PFSK-1 (cell line): ENCODE measurements at regions not wholly inside any gene's neighbourhood (a gene's known extent, or its start where the extent isn't known, plus 50 kb on each side); places are given as distances from the start of the nearest gene placed in this dataset.

Source experiments
- FOXP2 ChIP-seq: optimal IDR thresholded peaks from 2 replicates; pipeline ENCODE3; 2011; ENCODE audit warnings: borderline replicate concordance, control low read depth, inconsistent platforms; ENCODE audit not compliant: insufficient read depth; ENCODE audit errors: extremely low read length, extremely low read depth
- POLR2AphosphoS5 ChIP-seq: IDR thresholded peaks from 2 replicates; pipeline ENCODE4 v1.6.1; 2012; ENCODE audit warnings: low read depth, mild to moderate bottlenecking, control low read depth, low read length, moderate library complexity
- REST ChIP-seq, 2 experiments: IDR thresholded peaks; 2 replicates each; pipeline versions ENCODE4 v1.6.1 to v1.8.0; 2011 to 2012; ENCODE audit warnings: low read depth in 2 of 2, low read length in 2 of 2, control low read depth in 1 of 2, inconsistent platforms in 1 of 2, mild to moderate bottlenecking in 1 of 2, moderate library complexity in 1 of 2; ENCODE audit not compliant: insufficient read depth in 1 of 2
- SIN3A ChIP-seq: IDR thresholded peaks from 2 replicates; pipeline ENCODE4 v1.6.1; 2012; ENCODE audit warnings: mild to moderate bottlenecking, low read length, moderate library complexity, borderline replicate concordance; ENCODE audit not compliant: insufficient read depth
- TAF1 ChIP-seq: IDR thresholded peaks from 2 replicates; pipeline ENCODE4 v1.6.1; 2012; ENCODE audit warnings: low read length, control low read depth, borderline replicate concordance; ENCODE audit not compliant: insufficient read depth

- TF ChIP-seq POLR2AphosphoS5 (no peak), REST (IDR thresholded peaks at IDR 0.05; ENCODE audit: insufficient read depth in 1 of 2, low read depth in 2 of 2, low read length in 2 of 2) (no peak), FOXP2 (no peak), SIN3A (no peak), TAF1 (no peak)
Observed at GRCh38 chr6:134590449-134590848, 272.5 kb upstream of the SGK1 start.

GRCh38 chr6:134590004-134590403, 272.1 kb upstream of the SGK1 start:
- no peak for TF ChIP-seq REST (IDR thresholded peaks at IDR 0.05; ENCODE audit: insufficient read depth in 1 of 2, low read depth in 2 of 2, low read length in 2 of 2)
- no peak for TF ChIP-seq FOXP2
- TF ChIP-seq SIN3A = no peak
- TF ChIP-seq TAF1 = no peak
- TF ChIP-seq POLR2AphosphoS5 = no peak

- TF ChIP-seq SIN3A = no peak
- no peak for TF ChIP-seq FOXP2
- no peak for TF ChIP-seq REST (IDR thresholded peaks at IDR 0.05; ENCODE audit: insufficient read depth in 1 of 2, low read depth in 2 of 2, low read length in 2 of 2)
- no peak for TF ChIP-seq POLR2AphosphoS5
- TF ChIP-seq TAF1 = no peak
Observed at GRCh38 chr6:134589512-134589911, 271.6 kb upstream of the SGK1 start.

GRCh38 chr6:134588267-134588666, 270.4 kb upstream of the SGK1 start:
- TF ChIP-seq POLR2AphosphoS5 = no peak
- TF ChIP-seq REST (IDR thresholded peaks at IDR 0.05; ENCODE audit: insufficient read depth in 1 of 2, low read depth in 2 of 2, low read length in 2 of 2) = no peak
- no peak for TF ChIP-seq FOXP2
- no peak for TF ChIP-seq SIN3A
- TF ChIP-seq TAF1 = no peak

GRCh38 chr6:134585517-134585873, 267.6 kb upstream of the SGK1 start:
- TF ChIP-seq REST (IDR thresholded peaks at IDR 0.05; ENCODE audit: insufficient read depth in 1 of 2, low read depth in 2 of 2, low read length in 2 of 2) (no peak), SIN3A (no peak), FOXP2 (no peak), POLR2AphosphoS5 (no peak), TAF1 (no peak)
